Astrocyte (in vitro differentiated cells and primary cell): ENCODE measurements at regions not wholly inside any gene's neighbourhood (a gene's known extent, or its start where the extent isn't known, plus 50 kb on each side); places are given as distances from the start of the nearest gene placed in this dataset.

Experiments used
- CTCF ChIP-seq: IDR thresholded peaks from 2 replicates; pipeline ENCODE4 v1.5.1; 2011; ENCODE audit warnings: low read depth, mild to moderate bottlenecking, inconsistent platforms, low read length, moderate library complexity; ENCODE audit not compliant: insufficient read depth
- EZH2 ChIP-seq: IDR thresholded peaks from 2 replicates; pipeline ENCODE4 v1.6.1; 2012; ENCODE audit warnings: mild to moderate bottlenecking, low read length, inconsistent platforms; ENCODE audit not compliant: insufficient read depth

- no peak for TF ChIP-seq CTCF
- no peak for TF ChIP-seq EZH2
Measured at GRCh38 chr1:219710529-219711194, 97.8 kb upstream of the ZC3H11B start.
